ENCODE measurements at regions not wholly inside any gene's neighbourhood (a gene's known extent, or its start where the extent isn't known, plus 50 kb on each side); places are given as distances from the start of the nearest gene placed in this dataset.

DNA sequence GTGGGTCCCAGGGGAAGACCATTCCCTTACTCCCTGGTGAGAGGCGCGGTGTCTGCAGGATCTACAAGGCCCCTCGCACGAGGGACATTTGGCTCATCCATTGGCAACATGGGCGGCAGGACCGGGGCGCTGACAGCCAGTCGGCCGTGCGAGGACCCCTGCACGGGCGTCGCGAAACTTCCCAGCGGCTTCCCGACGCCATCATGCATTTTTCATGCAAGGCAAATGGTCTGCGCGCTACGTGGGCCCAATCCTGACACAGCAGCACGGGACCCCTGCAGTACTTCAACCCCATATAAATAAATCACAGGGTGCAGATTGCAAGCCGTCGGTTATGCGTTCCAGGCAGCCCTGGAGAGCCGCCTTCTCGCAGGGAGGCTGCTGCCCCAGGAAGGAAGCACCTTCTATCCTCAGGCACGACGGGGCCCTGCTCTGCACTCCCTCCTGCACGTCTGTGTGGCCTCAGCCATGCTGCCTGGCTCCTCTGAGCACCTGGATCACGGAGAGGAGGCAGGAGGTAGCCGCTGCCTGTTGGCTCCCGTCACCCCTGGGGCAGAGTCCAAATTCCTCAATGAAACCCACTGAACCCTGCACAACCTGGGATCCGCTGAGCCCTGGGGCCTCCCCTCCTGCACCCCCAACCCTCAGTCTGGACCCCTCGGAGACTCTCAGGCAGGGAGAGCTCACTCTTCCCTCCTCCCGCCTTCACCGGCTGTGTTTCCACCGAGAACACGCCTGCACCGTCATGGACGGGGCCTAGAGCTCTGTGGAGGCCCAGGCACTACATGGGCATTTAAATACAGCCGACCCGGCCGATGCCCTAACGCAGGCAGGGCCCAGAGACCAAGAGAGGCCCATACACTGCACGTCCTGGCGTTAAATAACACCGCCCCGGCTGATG lies 90.5 kb downstream of the PDGFA start:
- Histone ChIP-seq H3K36me3 (ENCODE audit: control insufficient read depth in 2 of 2, extremely low read depth in 1 of 2, insufficient read depth in 2 of 2, low read length in 2 of 2) (no peaks in the 10 kb centered on the region), H3K4me1 (ENCODE audit: control insufficient read depth, extremely low read depth, insufficient read depth, low read length) (no peaks in the 10 kb centered on the region), H3K9ac (replicated peaks; ENCODE audit: extremely low read depth, insufficient read depth, low read length) (no peak overlapping the region), H4K20me1 (replicated peaks; ENCODE audit: control insufficient read depth, extremely low read depth, insufficient read depth, low read length) (no peaks in the 10 kb centered on the region), H3K9me3 (replicated peaks; ENCODE audit: control insufficient read depth, insufficient read depth, low read length) (no peaks in the 10 kb centered on the region), H3K79me2 (ENCODE audit: control insufficient read depth, insufficient read depth, low read length) (no peaks in the 10 kb centered on the region), H3K4me3 (replicated peaks in 1 of 3; ENCODE audit: insufficient read depth in 1 of 3, low read depth in 1 of 3, low read length in 3 of 3) (no peak overlapping the region), H3K9me1 (replicated peaks; ENCODE audit: control insufficient read depth, extremely low read depth, insufficient read depth, low read length) (no peaks in the 10 kb centered on the region), H3K27ac (ENCODE audit: insufficient read depth, low read depth, low read length) (no peak overlapping the region), H3K4me2 (ENCODE audit: insufficient read depth, low read length) (no peak overlapping the region), H3K27me3 (ENCODE audit: control insufficient read depth in 2 of 2, insufficient read depth in 2 of 2, low read length in 2 of 2) (no peaks in the 10 kb centered on the region), H2AFZ (ENCODE audit: low read depth, low read length) (no peak overlapping the region)
- no peak for FAIRE-seq
- POLR2A ChIA-PET: no interaction called here
- intact Hi-C loops (cut with micrococcal nuclease): no loop called here
- CTCF ChIA-PET: no interaction called here
- BruUV-seq (replicated peaks): no TSS peak
- TF ChIP-seq POLR2AphosphoS5 (IDR thresholded peaks at IDR 0.05; ENCODE audit: insufficient read depth, low read depth, low read length) (no peak), GATA2 (IDR thresholded peaks at IDR 0.05; ENCODE audit: insufficient read depth, insufficient read length, low read depth, low read length) (no peak)
- dilution Hi-C loops (cut with MboI; ENCODE audit: extremely low pct_ligation_motif_present, low sequenced_read_pairs): no loop called here
- no peak for DNase-seq (ENCODE audit: low read depth, low spot score)

DNA sequence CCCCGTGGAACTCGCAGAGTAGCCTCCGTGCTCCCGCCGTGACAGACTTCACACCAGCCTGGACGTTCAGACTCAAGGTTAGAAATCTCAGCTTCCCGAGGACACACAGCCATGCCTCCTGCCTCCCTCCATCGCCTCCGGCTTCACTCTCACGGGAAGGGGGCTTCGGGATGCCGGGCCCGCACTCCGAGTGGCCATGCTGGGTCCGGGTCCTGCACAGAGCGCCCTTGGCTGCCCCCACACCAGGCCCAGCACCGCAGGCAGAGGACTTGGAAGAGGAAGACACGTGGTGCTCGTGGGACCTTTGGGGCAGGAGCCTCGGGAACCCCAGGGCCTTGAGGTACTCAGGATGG lies 89.8 kb downstream of the PDGFA start:
- POLR2A ChIA-PET: no interaction called here
- FAIRE-seq: no peak

More for the DNA sequence above, 89.8 kb downstream of the PDGFA start:
- no peaks in the 10 kb centered on the region for H3K9me1 ChIP-seq (replicated peaks; ENCODE audit: control insufficient read depth, extremely low read depth, insufficient read depth, low read length)
- H3K4me3 ChIP-seq (replicated peaks in 1 of 3; ENCODE audit: insufficient read depth in 1 of 3, low read depth in 1 of 3, low read length in 3 of 3): no peak overlapping the region
- BruUV-seq (replicated peaks): no TSS peak
- TF ChIP-seq, protein P1, sequence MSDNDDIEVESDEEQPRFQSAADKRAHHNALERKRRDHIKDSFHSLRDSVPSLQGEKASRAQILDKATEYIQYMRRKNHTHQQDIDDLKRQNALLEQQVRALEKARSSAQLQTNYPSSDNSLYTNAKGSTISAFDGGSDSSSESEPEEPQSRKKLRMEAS (IDR thresholded peaks at IDR 0.05; ENCODE audit: insufficient read depth, insufficient read length): no peak
- TF ChIP-seq EZH2 (IDR thresholded peaks at IDR 0.05; ENCODE audit: borderline replicate concordance, low read depth, low read length, severe bottlenecking) (no peak), POLR2AphosphoS5 (IDR thresholded peaks at IDR 0.05; ENCODE audit: insufficient read depth, low read depth, low read length) (no peak), MYC (IDR thresholded peaks at IDR 0.05; ENCODE audit: low read depth, low read length) (no peak), FOS (IDR thresholded peaks at IDR 0.05; ENCODE audit: borderline replicate concordance, insufficient read depth, low read length) (no peak), POLR2A (IDR thresholded peaks at IDR 0.05; ENCODE audit: low read depth, low read length) (no peak), GATA2 (IDR thresholded peaks at IDR 0.05; ENCODE audit: insufficient read depth, insufficient read length, low read depth, low read length) (no peak), JUN (IDR thresholded peaks at IDR 0.05; ENCODE audit: borderline replicate concordance, insufficient read depth, insufficient read length, low read depth) (no peak)
- TF ChIP-seq, protein P2, sequence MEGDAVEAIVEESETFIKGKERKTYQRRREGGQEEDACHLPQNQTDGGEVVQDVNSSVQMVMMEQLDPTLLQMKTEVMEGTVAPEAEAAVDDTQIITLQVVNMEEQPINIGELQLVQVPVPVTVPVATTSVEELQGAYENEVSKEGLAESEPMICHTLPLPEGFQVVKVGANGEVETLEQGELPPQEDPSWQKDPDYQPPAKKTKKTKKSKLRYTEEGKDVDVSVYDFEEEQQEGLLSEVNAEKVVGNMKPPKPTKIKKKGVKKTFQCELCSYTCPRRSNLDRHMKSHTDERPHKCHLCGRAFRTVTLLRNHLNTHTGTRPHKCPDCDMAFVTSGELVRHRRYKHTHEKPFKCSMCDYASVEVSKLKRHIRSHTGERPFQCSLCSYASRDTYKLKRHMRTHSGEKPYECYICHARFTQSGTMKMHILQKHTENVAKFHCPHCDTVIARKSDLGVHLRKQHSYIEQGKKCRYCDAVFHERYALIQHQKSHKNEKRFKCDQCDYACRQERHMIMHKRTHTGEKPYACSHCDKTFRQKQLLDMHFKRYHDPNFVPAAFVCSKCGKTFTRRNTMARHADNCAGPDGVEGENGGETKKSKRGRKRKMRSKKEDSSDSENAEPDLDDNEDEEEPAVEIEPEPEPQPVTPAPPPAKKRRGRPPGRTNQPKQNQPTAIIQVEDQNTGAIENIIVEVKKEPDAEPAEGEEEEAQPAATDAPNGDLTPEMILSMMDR (IDR thresholded peaks at IDR 0.05; ENCODE audit: extremely low read depth in 1 of 2, insufficient read depth in 1 of 2, low read depth in 1 of 2, low read length in 2 of 2): no peak
- H3K36me3 ChIP-seq (ENCODE audit: control insufficient read depth in 2 of 2, extremely low read depth in 1 of 2, insufficient read depth in 2 of 2, low read length in 2 of 2): no peaks in the 10 kb centered on the region
- no peak overlapping the region for H3K4me2 ChIP-seq (ENCODE audit: insufficient read depth, low read length)
- dilution Hi-C loops (cut with MboI; ENCODE audit: extremely low pct_ligation_motif_present, low sequenced_read_pairs): no loop called here
- H3K27ac ChIP-seq (ENCODE audit: insufficient read depth, low read depth, low read length): no peak overlapping the region
- no peak overlapping the region for H3K9ac ChIP-seq (replicated peaks; ENCODE audit: extremely low read depth, insufficient read depth, low read length)
- intact Hi-C loops (cut with micrococcal nuclease): no loop called here
- H3K4me1 ChIP-seq (ENCODE audit: control insufficient read depth, extremely low read depth, insufficient read depth, low read length): no peaks in the 10 kb centered on the region
- H4K20me1 ChIP-seq (replicated peaks; ENCODE audit: control insufficient read depth, extremely low read depth, insufficient read depth, low read length): no peaks in the 10 kb centered on the region
- H2AFZ ChIP-seq (ENCODE audit: low read depth, low read length): no peak overlapping the region
- DNase-seq (ENCODE audit: low read depth, low spot score): no peak
- no peaks in the 10 kb centered on the region for H3K27me3 ChIP-seq (ENCODE audit: control insufficient read depth in 2 of 2, insufficient read depth in 2 of 2, low read length in 2 of 2)
- no peaks in the 10 kb centered on the region for H3K9me3 ChIP-seq (replicated peaks; ENCODE audit: control insufficient read depth, insufficient read depth, low read length)
- CTCF ChIA-PET: no interaction called here
- H3K79me2 ChIP-seq (ENCODE audit: control insufficient read depth, insufficient read depth, low read length): no peaks in the 10 kb centered on the region

Measured in endothelial cell of umbilical vein (primary cell).